Liver (tissue), 3 donors: ENCODE measurements at regions not wholly inside any gene's neighbourhood (a gene's known extent, or its start where the extent isn't known, plus 50 kb on each side); places are given as distances from the start of the nearest gene placed in this dataset.

ENCODE experiments used
- CTCF ChIP-seq: fragments of 150-350 bp; IDR thresholded peaks from 2 replicates; pipeline ENCODE4 v1.5.1; 2017; ENCODE audit warnings: improper control_type of control experiment, low read depth, low read length; ENCODE audit not compliant: missing input control
- JUND ChIP-seq, 2 donors: IDR thresholded peaks; 2 replicates each; pipeline ENCODE4 v1.6.1; 2016; ENCODE audit warnings: antibody characterized with exemption in 2 of 2
- MAX ChIP-seq: IDR thresholded peaks from 2 replicates; pipeline ENCODE4 v1.6.1; 2016; ENCODE audit warnings: antibody characterized with exemption
- TAF1 ChIP-seq: conservative IDR thresholded peaks from 2 replicates; pipeline ENCODE4 v1.6.1; 2016; ENCODE audit warnings: antibody characterized with exemption, mild to moderate bottlenecking
- YY1 ChIP-seq: IDR thresholded peaks from 2 replicates; pipeline ENCODE4 v1.6.1; 2016; ENCODE audit warnings: antibody characterized with exemption, mild to moderate bottlenecking
- donor health status: healthy.
- donor health status: healthy.

GRCh38 chr6:166785131-166785530 lies 158.1 kb upstream of the RPS6KA2 start:
- TF ChIP-seq TAF1, result no peak
- no peak for TF ChIP-seq CTCF
- no peak for TF ChIP-seq JUND (IDR thresholded peaks at IDR 0.05)
- TF ChIP-seq MAX, result no peak
- TF ChIP-seq YY1, result no peak
